Keratinocyte (primary cell): ENCODE measurements at regions not wholly inside any gene's neighbourhood (a gene's known extent, or its start where the extent isn't known, plus 50 kb on each side); places are given as distances from the start of the nearest gene placed in this dataset.

Experiments used
- DNase-seq: peaks from one replicate; pipeline ENCODE4 v3.0.0-alpha.2; 2011; ENCODE audit warnings: low read depth, missing footprints, low spot score
- FAIRE-seq: peaks from 2 replicates; lab custom pipeline; 2011; peaks lifted over from hg19 to GRCh38; lab: Jason Lieb, UNC
- H2AFZ ChIP-seq: 2 replicates; pipeline ENCODE4 v1.6.0; 2012; ENCODE audit warnings: low read length, control low read depth, inconsistent platforms; ENCODE audit not compliant: control insufficient read depth
- H3K27ac ChIP-seq: 2 replicates; pipeline ENCODE4 v1.5.1; 2011; ENCODE audit warnings: low read length; ENCODE audit not compliant: control insufficient read depth, insufficient read depth
- H3K27me3 ChIP-seq: 3 replicates; pipeline ENCODE4 v1.6.0; 2011; ENCODE audit warnings: low read length; ENCODE audit not compliant: control insufficient read depth, insufficient read depth; ENCODE audit errors: extremely low read depth
- H3K36me3 ChIP-seq, 2 experiments: 2 replicates in 1 of 2; 3 replicates in 1 of 2; pipeline ENCODE4 v1.5.1; 2011; ENCODE audit warnings: low read length in 2 of 2, mild to moderate bottlenecking in 1 of 2; ENCODE audit not compliant: control insufficient read depth in 2 of 2, insufficient read depth in 2 of 2; ENCODE audit errors: extremely low read depth in 1 of 2
- H3K4me1 ChIP-seq: 3 replicates; pipeline ENCODE4 v1.5.1; 2011; ENCODE audit warnings: low read length; ENCODE audit not compliant: control insufficient read depth, insufficient read depth; ENCODE audit errors: extremely low read depth
- H3K4me2 ChIP-seq: 3 replicates; pipeline ENCODE4 v1.6.0; 2011; ENCODE audit warnings: low read depth, low read length; ENCODE audit not compliant: control insufficient read depth, insufficient read depth; ENCODE audit errors: extremely low read depth
- H3K4me3 ChIP-seq, 3 experiments: fragments of 200-600 bp in 1 of 3; sonication (generic) in 1 of 3; 2 replicates in 2 of 3; 3 replicates in 1 of 3; pipeline ENCODE4 v1.5.1; 2011 to 2016; ENCODE audit warnings: low read length in 3 of 3, mild to moderate bottlenecking in 3 of 3, control low read depth in 2 of 3, inconsistent platforms in 1 of 3, low read depth in 1 of 3, mixed read lengths in 1 of 3, mixed run types in 1 of 3, moderate library complexity in 1 of 3; ENCODE audit not compliant: control insufficient read depth in 2 of 3, insufficient read depth in 2 of 3; ENCODE audit errors: extremely low read depth in 1 of 3
- H3K79me2 ChIP-seq: 2 replicates; pipeline ENCODE4 v1.6.0; 2012; ENCODE audit warnings: low read length; ENCODE audit not compliant: control insufficient read depth, insufficient read depth
- H3K9ac ChIP-seq: 3 replicates; pipeline ENCODE4 v1.6.0; 2011; ENCODE audit warnings: low read length; ENCODE audit not compliant: control insufficient read depth, insufficient read depth; ENCODE audit errors: extremely low read depth
- H3K9me1 ChIP-seq: 3 replicates; pipeline ENCODE4 v1.6.0; 2011; ENCODE audit warnings: low read length; ENCODE audit not compliant: control insufficient read depth, insufficient read depth; ENCODE audit errors: extremely low read depth
- H3K9me3 ChIP-seq: 2 replicates; pipeline ENCODE4 v1.5.1; 2012; ENCODE audit warnings: low read depth, low read length; ENCODE audit not compliant: control insufficient read depth
- H4K20me1 ChIP-seq: 3 replicates; pipeline ENCODE4 v1.6.0; 2011; ENCODE audit warnings: low read length; ENCODE audit not compliant: control insufficient read depth, insufficient read depth; ENCODE audit errors: extremely low read depth
- CTCF ChIP-seq, 3 experiments: IDR thresholded peaks in 1 of 3; conservative IDR thresholded peaks in 1 of 3; optimal IDR thresholded peaks in 1 of 3; 2 replicates in 2 of 3; 3 replicates in 1 of 3; pipeline versions ENCODE3 to v1.5.1; 2011; ENCODE audit warnings: low read length in 3 of 3, mild to moderate bottlenecking in 3 of 3, moderate library complexity in 2 of 3, control low read depth in 1 of 3, inconsistent platforms in 1 of 3; ENCODE audit not compliant: insufficient read depth in 2 of 3; ENCODE audit errors: extremely low read depth in 1 of 3
- EZH2 ChIP-seq: IDR thresholded peaks from one replicate; pipeline ENCODE4 v1.6.1; 2012; ENCODE audit warnings: inconsistent platforms, mild to moderate bottlenecking, low read length, moderate library complexity
- dilution Hi-C: fragments of 300-500 bp; cut with MboI; formaldehyde crosslinking; loops from one replicate; pipeline ENCODE4 v1.7.0; 2020; ENCODE audit warnings: low sequenced_read_pairs; ENCODE audit not compliant: extremely low pct_ligation_motif_present

- H3K9me3 ChIP-seq: no peaks in the 10 kb centered on the region
- no peak for FAIRE-seq
Measured at GRCh38 chr11:8793114-8793777, 110.7 kb downstream of the RPL27A start.

DNA sequence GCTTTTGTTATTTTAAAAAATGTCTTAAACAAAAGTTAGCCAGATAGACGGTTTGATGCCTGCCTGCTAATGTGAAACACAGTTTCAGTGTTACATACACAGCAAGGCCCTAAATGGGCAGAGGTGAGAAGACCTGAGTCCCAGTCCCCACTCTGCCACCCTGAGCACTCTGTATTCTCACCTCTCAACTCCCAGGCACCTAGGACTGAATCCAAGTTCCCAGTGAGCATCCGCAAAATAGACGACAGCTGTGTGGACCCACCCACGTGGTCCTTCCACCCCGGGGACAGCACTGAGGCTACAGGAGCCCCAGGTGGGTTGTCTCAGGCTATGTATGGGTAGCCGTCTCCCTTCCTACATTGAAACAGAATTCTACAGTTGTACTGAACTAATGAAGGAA lies 111.5 kb downstream of the RPL27A start:
- peaks cover 10% of the 10 kb centered on the region in 2 experiments for H3K36me3 ChIP-seq
- H3K4me3 ChIP-seq: no peak overlapping the region
- no peak overlapping the region for H3K27ac ChIP-seq
- peaks cover 2% of the 10 kb centered on the region for H3K9me1 ChIP-seq
- H3K27me3 ChIP-seq: no peaks in the 10 kb centered on the region
- H4K20me1 ChIP-seq: no peaks in the 10 kb centered on the region
- H3K9ac ChIP-seq: no peak overlapping the region
- peaks cover 72% of the 10 kb centered on the region for H3K79me2 ChIP-seq
- TF ChIP-seq EZH2 (no peak), CTCF (optimal IDR thresholded peaks at IDR 0.05 in 1 of 3, IDR thresholded peaks at IDR 0.05 in 1 of 3, conservative IDR thresholded peaks at IDR 0.05 in 1 of 3; ENCODE audit: extremely low read depth in 1 of 3, insufficient read depth in 2 of 3, low read length in 3 of 3) (no peak)
- no peak overlapping the region for H3K4me2 ChIP-seq
- no peak for FAIRE-seq
- no peak for DNase-seq
- no peak overlapping the region for H2AFZ ChIP-seq
- peaks cover 3% of the 10 kb centered on the region for H3K4me1 ChIP-seq
- H3K9me3 ChIP-seq: no peaks in the 10 kb centered on the region
- dilution Hi-C loops: no loop called here

More at GRCh38 chr11:8793114-8793777, 110.7 kb downstream of the RPL27A start:
- Histone ChIP-seq H3K79me2 (peaks cover 77% of the 10 kb centered on the region), H3K9ac (no peak overlapping the region), H3K4me1 (peaks cover 3% of the 10 kb centered on the region), H4K20me1 (no peaks in the 10 kb centered on the region), H3K4me3 (no peak overlapping the region), H2AFZ (no peak overlapping the region), H3K27ac (no peak overlapping the region), H3K27me3 (no peaks in the 10 kb centered on the region), H3K4me2 (no peak overlapping the region), H3K9me1 (peaks cover 2% of the 10 kb centered on the region), H3K36me3 (peaks cover 7 to 10% of the 10 kb centered on the region in 2 experiments)
- dilution Hi-C loops: no loop called here
- TF ChIP-seq EZH2 (no peak), CTCF (optimal IDR thresholded peaks at IDR 0.05 in 1 of 3, IDR thresholded peaks at IDR 0.05 in 1 of 3, conservative IDR thresholded peaks at IDR 0.05 in 1 of 3; ENCODE audit: extremely low read depth in 1 of 3, insufficient read depth in 2 of 3, low read length in 3 of 3) (no peak)
- no peak for DNase-seq
